Esophagus muscularis mucosa (tissue), 4 donors: ENCODE measurements at regions not wholly inside any gene's neighbourhood (a gene's known extent, or its start where the extent isn't known, plus 50 kb on each side); places are given as distances from the start of the nearest gene placed in this dataset.

ENCODE experiments used
- EP300 ChIP-seq: sonication (generic); formaldehyde crosslinking; IDR thresholded peaks from one replicate; pipeline ENCODE4 v1.6.1; 2017; ENCODE audit warnings: antibody characterized with exemption
- POLR2A ChIP-seq: fragments of 450-650 bp; IDR thresholded peaks from one replicate; pipeline ENCODE4 v1.6.1; 2017; ENCODE audit warnings: antibody characterized with exemption, moderate library complexity, mild to moderate bottlenecking, low read depth
- TF ChIP-seq, protein P1 (sequence below), 3 experiments: fragments of 200-600 bp in 2 of 3; fragments of 450-650 bp in 1 of 3; sonication (generic) in 2 of 3; IDR thresholded peaks; one replicate each; pipeline ENCODE4 v1.5.1; 2017 to 2019; ENCODE audit warnings: antibody characterized with exemption in 3 of 3, mild to moderate bottlenecking in 2 of 3, moderate library complexity in 1 of 3

DNA sequence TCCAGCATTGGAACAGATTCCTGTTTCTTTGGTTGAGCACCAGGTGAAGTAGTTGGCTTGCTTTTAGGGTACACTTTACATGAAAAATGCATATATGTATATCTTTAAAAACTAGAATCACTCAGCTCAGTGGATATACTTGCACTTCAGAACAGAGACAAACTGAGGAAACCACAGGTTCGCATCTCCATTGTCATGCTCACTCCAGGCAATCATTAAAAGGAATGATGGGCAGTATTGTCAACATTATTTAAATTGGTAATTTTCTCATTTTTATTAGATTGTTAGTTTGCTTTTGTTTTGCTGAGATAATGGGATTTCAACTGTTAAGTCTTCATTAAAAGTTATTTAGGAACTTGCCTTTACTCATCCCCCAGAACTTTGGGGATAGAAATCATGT, 71.0 kb upstream of the NELL2 start:
- no peak for TF ChIP-seq POLR2A
- TF ChIP-seq, protein P1, sequence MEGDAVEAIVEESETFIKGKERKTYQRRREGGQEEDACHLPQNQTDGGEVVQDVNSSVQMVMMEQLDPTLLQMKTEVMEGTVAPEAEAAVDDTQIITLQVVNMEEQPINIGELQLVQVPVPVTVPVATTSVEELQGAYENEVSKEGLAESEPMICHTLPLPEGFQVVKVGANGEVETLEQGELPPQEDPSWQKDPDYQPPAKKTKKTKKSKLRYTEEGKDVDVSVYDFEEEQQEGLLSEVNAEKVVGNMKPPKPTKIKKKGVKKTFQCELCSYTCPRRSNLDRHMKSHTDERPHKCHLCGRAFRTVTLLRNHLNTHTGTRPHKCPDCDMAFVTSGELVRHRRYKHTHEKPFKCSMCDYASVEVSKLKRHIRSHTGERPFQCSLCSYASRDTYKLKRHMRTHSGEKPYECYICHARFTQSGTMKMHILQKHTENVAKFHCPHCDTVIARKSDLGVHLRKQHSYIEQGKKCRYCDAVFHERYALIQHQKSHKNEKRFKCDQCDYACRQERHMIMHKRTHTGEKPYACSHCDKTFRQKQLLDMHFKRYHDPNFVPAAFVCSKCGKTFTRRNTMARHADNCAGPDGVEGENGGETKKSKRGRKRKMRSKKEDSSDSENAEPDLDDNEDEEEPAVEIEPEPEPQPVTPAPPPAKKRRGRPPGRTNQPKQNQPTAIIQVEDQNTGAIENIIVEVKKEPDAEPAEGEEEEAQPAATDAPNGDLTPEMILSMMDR (IDR thresholded peaks at IDR 0.05) = no peak
- TF ChIP-seq EP300 = no peak
